Esophagus squamous epithelium (tissue), 5 donors: ENCODE measurements at regions not wholly inside any gene's neighbourhood (a gene's known extent, or its start where the extent isn't known, plus 50 kb on each side); places are given as distances from the start of the nearest gene placed in this dataset.

Source experiments
- DNase-seq: peaks from one replicate; lab custom pipeline; 2025; lab: John Stamatoyannopoulos, UW
- H3K27ac ChIP-seq, 4 donors: fragments of 200-600 bp; sonication (generic); one replicate each; pipeline ENCODE4 v1.5.1; 2016 to 2019; ENCODE audit warnings: mild to moderate bottlenecking in 1 of 4
- H3K27me3 ChIP-seq, 4 donors: fragments of 200-600 bp; sonication (generic); 1 replicate in 3 of 4; 2 replicates in 1 of 4; pipeline versions ENCODE4 v1.5.1 to v1.6.0; 2017 to 2021; ENCODE audit warnings: antibody characterized with exemption in 1 of 4
- H3K36me3 ChIP-seq, 3 donors: fragments of 200-600 bp; sonication (generic); one replicate each; pipeline ENCODE4 v1.5.1; 2016 to 2019
- H3K4me1 ChIP-seq, 3 donors: fragments of 200-600 bp; sonication (generic); one replicate each; pipeline ENCODE4 v1.5.1; 2017 to 2019
- H3K4me3 ChIP-seq, 4 donors: fragments of 200-600 bp; sonication (generic); 1 replicate in 3 of 4; 2 replicates in 1 of 4; pipeline ENCODE4 v1.5.1; 2016 to 2019; ENCODE audit warnings: mild to moderate bottlenecking in 2 of 4, moderate library complexity in 1 of 4
- H3K9me3 ChIP-seq, 3 donors: fragments of 200-600 bp; sonication (generic); one replicate each; pipeline ENCODE4 v1.5.1; 2016 to 2019
- CTCF ChIP-seq, 6 experiments: fragments of 450-650 bp in 4 of 6; fragments of 200-600 bp in 2 of 6; sonication (generic) in 2 of 6; IDR thresholded peaks; one replicate each; pipeline ENCODE4 v1.5.1; 2016 to 2019; ENCODE audit warnings: antibody characterized with exemption in 6 of 6, mild to moderate bottlenecking in 4 of 6, moderate library complexity in 4 of 6
- POLR2A ChIP-seq, 4 donors: fragments of 450-650 bp; IDR thresholded peaks; one replicate each; pipeline ENCODE4 v1.6.1; 2017; ENCODE audit warnings: antibody characterized with exemption in 4 of 4, mild to moderate bottlenecking in 4 of 4, moderate library complexity in 3 of 4
- WGBS, 2 donors: methylation state at CpG; one replicate each; pipeline ENCODE4 v1.1.5; 2018; 5-methylcytosine and 5-hydroxymethylcytosine counted together
- intact Hi-C: fragments of 100-400 bp; cut with DNase I; formaldehyde crosslinking; loops from one replicate; pipeline ENCODE4 v1.15.0; 2022
- donor health status: DM: yes; HTN: yes; CAD: no.

DNA sequence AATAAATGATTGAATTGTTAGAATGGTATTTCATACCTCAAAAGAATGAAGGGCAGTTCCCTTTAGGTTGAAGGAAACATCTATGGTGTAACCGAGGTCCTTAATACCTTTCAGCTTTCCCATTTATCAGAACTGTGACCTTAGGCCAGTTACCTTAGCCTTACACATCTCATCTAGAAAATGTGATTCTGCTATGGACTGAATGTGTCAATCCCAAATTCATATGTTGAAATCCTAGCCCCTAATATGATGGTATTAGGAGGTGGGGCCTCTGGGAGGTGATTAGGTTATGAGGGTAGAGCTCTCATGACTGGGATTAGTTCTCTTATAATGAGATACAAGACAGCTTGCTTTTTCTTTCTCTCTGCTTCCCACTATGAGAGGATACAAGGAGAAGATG is 441.9 kb downstream of the PLK2 start:
- Histone ChIP-seq H3K4me3 (no peak overlapping the region), H3K36me3 (no peaks in the 10 kb centered on the region), H3K27me3 (no peaks in the 10 kb centered on the region), H3K27ac (no peak overlapping the region), H3K9me3 (no peaks in the 10 kb centered on the region), H3K4me1 (peaks cover 0 to 23% (median 3%) of the 10 kb centered on the region in 3 donors)
- TF ChIP-seq POLR2A (IDR thresholded peaks at IDR 0.05) (no peak), CTCF (IDR thresholded peaks at IDR 0.05) (no peak)
- DNase-seq = no peak
- WGBS, 2 donors = 83 to 94% methylated on average over 1 of the region's 1 CpG
- intact Hi-C loops = no loop called here

GRCh38 chr5:58016877-58017276 is 443.0 kb downstream of the PLK2 start:
- intact Hi-C loops = no loop called here
- H3K4me3 ChIP-seq = no peak overlapping the region
- WGBS, 2 donors = 67 to 74% methylated on average over 2 of the region's 2 CpGs
- DNase-seq = no peak
- H3K36me3 ChIP-seq = no peaks in the 10 kb centered on the region
- H3K27me3 ChIP-seq = no peaks in the 10 kb centered on the region
- peaks cover 0 to 16% (median 3%) of the 10 kb centered on the region in 3 donors for H3K4me1 ChIP-seq
- no peaks in the 10 kb centered on the region for H3K9me3 ChIP-seq
- no peak overlapping the region for H3K27ac ChIP-seq
- TF ChIP-seq POLR2A (IDR thresholded peaks at IDR 0.05) = no peak
- TF ChIP-seq CTCF (IDR thresholded peaks at IDR 0.05) = no peak

GRCh38 chr5:58016358-58016757 is 443.5 kb downstream of the PLK2 start:
- intact Hi-C loops = no loop called here
- Histone ChIP-seq H3K4me1 (peaks cover 0 to 13% (median 3%) of the 10 kb centered on the region in 3 donors), H3K27ac (no peak overlapping the region), H3K27me3 (no peaks in the 10 kb centered on the region), H3K9me3 (no peaks in the 10 kb centered on the region), H3K36me3 (no peaks in the 10 kb centered on the region), H3K4me3 (no peak overlapping the region)
- TF ChIP-seq POLR2A (IDR thresholded peaks at IDR 0.05) = no peak
- no peak for TF ChIP-seq CTCF (IDR thresholded peaks at IDR 0.05)
- WGBS, 2 donors = 58 to 74% methylated on average over 5 to 6 of the region's 6 CpGs
- DNase-seq = no peak

GRCh38 chr5:58015175-58015574 is 444.7 kb downstream of the PLK2 start:
- Histone ChIP-seq H3K4me3 (no peak overlapping the region), H3K4me1 (peaks cover 0 to 12% (median 3%) of the 10 kb centered on the region in 3 donors), H3K27me3 (no peaks in the 10 kb centered on the region), H3K9me3 (no peaks in the 10 kb centered on the region), H3K27ac (no peak overlapping the region), H3K36me3 (no peaks in the 10 kb centered on the region)
- DNase-seq = no peak
- WGBS, 2 donors = 83 to 84% methylated on average over 3 of the region's 3 CpGs
- intact Hi-C loops = no loop called here
- no peak for TF ChIP-seq POLR2A (IDR thresholded peaks at IDR 0.05)
- no peak for TF ChIP-seq CTCF (IDR thresholded peaks at IDR 0.05)

GRCh38 chr5:58013542-58014258 is 446.2 kb downstream of the PLK2 start:
- Histone ChIP-seq H3K4me3 (no peak overlapping the region), H3K27me3 (no peaks in the 10 kb centered on the region), H3K27ac (no peak overlapping the region), H3K36me3 (no peaks in the 10 kb centered on the region), H3K4me1 (no peaks in the 10 kb centered on the region), H3K9me3 (no peaks in the 10 kb centered on the region)
- intact Hi-C loops = no loop called here
- WGBS, 2 donors = 92% methylated on average over 7 to 9 of the region's 9 CpGs
- TF ChIP-seq POLR2A (IDR thresholded peaks at IDR 0.05) (no peak), CTCF (IDR thresholded peaks at IDR 0.05) (no peak)
- no peak for DNase-seq
